SHP77 (cell line): ENCODE measurements at regions not wholly inside any gene's neighbourhood (a gene's known extent, or its start where the extent isn't known, plus 50 kb on each side); places are given as distances from the start of the nearest gene placed in this dataset.

ENCODE experiments used
- DNase-seq, 2 experiments: peaks; one replicate each; lab custom pipeline; 2025; lab: John Stamatoyannopoulos, UW

GRCh38 chr20:61166324-61166723 is 85.7 kb upstream of the CDH4 start:
- no peak for DNase-seq

GRCh38 chr20:61168605-61169004 is 83.5 kb upstream of the CDH4 start:
- DNase-seq, result no peak

DNA sequence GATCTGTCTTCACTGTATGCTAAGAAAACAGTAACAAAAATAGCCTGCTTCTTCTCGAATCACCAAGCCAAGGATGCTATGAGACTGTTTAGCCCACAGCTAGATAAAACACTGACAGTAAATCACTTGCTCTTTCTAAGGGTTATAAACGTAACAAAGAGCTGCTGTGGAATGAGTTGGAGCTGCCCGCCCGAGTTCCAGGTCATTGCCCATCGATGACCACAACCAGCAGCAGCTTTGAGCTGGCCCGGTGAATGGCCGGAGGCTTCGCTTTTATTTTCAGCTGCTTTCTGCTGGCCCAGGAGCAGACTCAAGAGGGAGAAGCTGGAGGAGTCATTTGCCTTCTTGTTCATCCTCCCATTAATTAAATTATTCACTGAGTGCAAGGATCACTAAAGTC is 82.2 kb upstream of the CDH4 start:
- no peak for DNase-seq

DNA sequence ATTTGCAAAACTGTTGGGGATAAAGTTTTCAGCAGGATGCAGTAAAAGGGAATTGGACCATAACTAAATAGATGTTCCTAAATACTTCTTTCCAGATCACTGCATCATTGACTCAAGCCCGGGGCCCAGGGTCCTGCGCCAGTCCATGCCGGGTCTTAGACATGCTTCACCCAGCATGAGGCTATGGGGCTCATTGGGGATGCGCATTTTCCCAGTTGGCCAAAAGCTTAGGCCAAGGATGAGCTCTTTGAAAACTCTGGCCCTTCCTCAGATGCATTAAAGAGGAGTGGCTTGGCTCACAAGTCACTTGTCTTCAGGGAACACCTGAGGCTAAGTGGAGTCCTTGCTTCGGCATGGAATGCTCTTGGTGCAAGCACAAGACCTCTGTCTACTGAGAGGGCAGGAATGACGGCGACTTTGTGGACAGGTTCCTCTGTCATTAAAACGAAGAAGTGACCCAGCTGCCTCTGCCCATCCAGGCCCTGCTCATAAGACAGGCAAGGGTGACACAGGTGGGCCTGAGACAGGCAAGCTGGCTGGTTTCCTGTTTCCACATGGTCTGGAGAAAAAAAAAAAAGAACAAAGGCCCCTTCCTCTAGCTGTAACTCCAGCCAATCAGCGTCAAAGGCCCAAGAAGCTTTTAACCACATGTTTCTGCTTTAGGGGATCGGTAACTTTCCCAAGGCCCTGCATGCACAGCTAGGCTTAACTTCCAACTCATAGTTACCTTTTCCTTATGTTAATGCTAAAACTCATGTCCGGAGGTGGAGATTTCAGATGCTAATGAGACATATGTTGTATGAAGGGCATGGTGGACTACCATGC is 81.4 kb upstream of the CDH4 start:
- DNase-seq, result no peak

DNA sequence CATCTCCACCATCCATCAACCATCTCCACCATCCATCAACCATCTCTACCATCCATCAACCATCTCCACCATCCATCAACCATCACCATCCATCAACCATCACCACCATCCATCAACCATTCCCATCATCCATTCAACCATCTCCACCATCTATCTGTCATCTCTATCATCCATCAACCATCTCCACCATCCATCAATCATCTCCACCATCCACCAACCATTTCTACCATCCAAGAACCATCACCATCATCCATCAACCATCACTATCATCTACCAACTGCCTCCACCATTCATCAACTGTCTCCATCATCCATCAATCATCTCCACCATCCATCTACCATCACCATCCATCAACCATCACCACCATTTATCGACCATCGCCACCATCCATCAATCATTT is 78.8 kb upstream of the CDH4 start:
- DNase-seq, result no peak

- no peak for DNase-seq
Measured at GRCh38 chr20:61173961-61174725, 77.9 kb upstream of the CDH4 start.

DNA sequence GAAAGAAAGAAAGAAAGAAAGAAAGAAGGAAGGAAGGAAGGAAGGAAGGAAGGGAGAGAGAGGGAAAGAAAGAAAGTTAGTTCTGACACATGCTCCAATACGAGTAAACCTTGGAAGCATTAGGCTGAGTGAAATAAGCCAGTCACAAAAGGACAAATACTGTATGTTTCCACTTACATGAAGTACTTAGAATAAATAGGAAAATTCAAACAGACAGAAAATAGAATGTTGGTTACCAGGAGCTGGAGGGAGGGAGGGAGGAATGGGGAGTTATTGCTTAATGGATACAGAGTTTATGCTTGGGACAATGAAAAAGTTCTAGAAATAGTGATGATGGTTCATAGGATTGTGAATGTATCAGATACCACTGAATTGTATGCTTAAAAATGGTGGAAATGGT is 75.2 kb upstream of the CDH4 start:
- no peak for DNase-seq

DNA sequence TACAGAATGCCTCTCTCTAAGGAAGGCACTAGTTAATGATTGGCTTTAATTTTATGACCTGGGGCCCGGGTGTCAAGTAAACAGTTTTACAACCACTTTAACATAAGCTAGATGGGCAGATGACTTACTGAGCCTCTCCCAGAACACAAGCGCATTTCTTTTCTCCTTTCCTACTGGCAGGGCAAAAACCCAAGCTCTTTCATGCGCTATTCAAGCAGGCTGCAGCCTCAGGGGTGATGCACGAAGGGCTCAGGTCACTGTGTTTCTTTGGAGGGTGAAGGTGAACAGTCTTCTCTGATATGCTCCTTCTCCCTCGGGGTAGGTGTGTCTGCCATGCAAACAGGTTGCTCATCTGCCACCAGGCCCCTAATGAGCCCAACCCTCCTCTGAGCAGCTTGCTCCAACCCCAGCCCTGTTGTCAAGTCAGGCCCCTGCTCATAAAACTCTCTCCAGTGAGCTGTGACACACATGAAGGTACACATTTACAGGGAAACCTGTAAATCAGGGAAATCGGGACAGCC is 73.5 kb upstream of the CDH4 start:
- no peak for DNase-seq

DNA sequence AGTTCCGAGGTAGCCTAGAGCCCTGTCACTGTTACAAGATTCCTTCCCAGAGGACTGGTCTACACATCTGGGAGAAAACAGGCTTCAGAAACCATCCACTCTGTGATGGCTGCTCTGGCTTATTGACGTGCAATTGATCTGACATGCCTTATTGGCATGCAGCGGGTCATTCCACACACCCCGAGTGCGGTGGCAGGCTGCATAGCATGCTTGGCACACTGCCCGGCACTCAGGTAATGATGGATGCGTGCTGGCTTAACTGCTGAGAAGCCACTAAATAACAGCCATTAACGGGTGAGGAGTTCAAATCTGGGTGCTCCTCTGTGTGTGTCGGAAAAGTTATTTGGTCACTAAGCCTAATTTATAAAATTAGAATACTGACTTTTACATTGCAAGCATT is 67.9 kb upstream of the CDH4 start:
- no peak for DNase-seq

DNA sequence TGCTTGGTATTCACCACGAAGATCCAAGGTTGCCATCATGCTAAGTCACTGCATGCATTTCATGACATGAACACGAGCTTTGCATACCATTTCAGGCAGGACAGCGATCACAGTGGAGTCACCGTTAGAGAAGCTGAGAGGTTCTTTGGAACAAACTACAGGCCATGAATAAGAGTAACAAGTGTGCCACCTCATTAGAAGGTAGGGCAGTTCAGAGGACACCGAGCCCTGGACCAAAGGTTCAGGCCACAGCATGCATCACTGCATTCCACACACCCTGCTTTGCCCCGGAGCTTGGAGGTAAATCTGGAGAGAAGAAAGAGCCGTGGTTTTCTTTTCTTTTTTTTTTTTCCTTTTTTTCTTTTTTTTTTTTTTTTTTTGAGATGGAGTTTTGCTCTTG is 66.9 kb upstream of the CDH4 start:
- DNase-seq, result no peak

- no peak for DNase-seq
Measured at GRCh38 chr20:61185841-61186601, 66.0 kb upstream of the CDH4 start.

DNA sequence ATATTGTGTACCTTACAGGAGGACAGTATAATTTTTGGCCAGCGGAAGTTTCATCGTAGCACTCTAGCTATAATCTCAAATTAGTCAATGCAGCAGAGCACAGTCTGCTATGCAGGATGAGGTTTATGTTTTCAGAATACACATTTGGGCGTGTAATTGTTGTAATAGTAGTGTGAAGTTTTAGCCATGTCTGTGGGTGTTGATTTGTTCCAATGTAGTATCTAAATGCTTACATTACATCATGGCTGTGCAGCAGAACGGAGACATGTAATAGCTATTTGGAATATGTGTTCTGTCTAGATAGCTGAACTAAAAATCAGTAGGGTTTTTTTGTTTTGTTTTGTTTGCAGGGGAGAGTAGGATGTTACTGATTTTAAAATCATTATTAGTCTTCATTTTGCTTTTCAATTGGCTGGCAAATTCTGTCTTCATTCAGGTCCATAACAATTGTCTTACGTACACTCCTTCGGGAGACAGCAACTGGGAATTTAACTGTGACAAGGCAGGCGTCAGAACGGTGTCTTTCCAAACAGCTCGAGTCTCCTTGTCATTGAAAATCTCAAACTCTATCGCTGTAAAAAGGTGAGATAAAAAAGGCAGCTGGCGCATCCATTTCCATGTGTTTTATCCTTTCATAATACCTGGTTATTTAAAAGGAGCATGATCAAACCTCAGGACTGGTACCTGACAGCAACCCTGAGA is 65.1 kb upstream of the CDH4 start:
- no peak for DNase-seq

DNA sequence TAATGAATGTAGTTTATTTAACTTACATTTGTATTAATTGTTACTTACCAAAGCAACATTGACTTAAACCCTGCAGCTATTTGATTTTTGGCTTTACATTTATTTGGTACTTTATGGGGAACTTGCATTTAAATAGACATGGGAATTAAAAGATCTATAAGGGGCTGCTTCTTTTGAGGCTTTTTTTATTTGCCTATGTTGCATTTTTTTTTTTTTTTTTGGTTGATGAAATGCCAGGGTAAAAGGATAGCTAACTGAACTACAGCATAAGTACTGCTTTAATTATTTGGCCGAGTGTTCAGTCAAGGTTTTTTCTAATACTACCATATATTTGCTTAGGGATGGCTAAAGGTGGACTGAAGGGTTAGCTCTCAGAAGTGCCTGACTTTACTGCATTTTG is 62.5 kb upstream of the CDH4 start:
- no peak for DNase-seq

GRCh38 chr20:61191096-61191495 is 61.0 kb upstream of the CDH4 start:
- no peak for DNase-seq

- no peak for DNase-seq
Measured at GRCh38 chr20:61192337-61192950, 59.6 kb upstream of the CDH4 start.

- no peak for DNase-seq
Measured at GRCh38 chr20:61193164-61193563, 58.9 kb upstream of the CDH4 start.
